Thoracic aorta (tissue), 2 donors: ENCODE measurements at regions not wholly inside any gene's neighbourhood (a gene's known extent, or its start where the extent isn't known, plus 50 kb on each side); places are given as distances from the start of the nearest gene placed in this dataset.
"Not testable (repeated sequence)": the region's sequence is repeated elsewhere in the genome, so short reads cannot be mapped to it uniquely, and the experiment has no call there.

Source experiments
- ATAC-seq: fragments of 150-250 bp; one replicate; pipeline ENCODE4 v1.8.0; 2017; ENCODE audit warnings: low read depth; ENCODE audit not compliant: insufficient number of reproducible peaks, low FRiP score
- DNase-seq: peaks from one replicate; pipeline ENCODE4 v3.0.0-alpha.2; 2020; ENCODE audit warnings: low spot score
- H3K27ac ChIP-seq, 2 donors: fragments of 200-600 bp; sonication (generic); 1 replicate in 1 of 2; 2 replicates in 1 of 2; pipeline ENCODE4 v1.5.1; 2016; ENCODE audit warnings: mild to moderate bottlenecking in 2 of 2, moderate library complexity in 2 of 2
- H3K27me3 ChIP-seq: fragments of 200-600 bp; sonication (generic); replicated peaks from 2 replicates; pipeline ENCODE4 v1.6.0; 2016; ENCODE audit warnings: mild to moderate bottlenecking; ENCODE audit not compliant: insufficient read depth
- H3K36me3 ChIP-seq: fragments of 200-600 bp; sonication (generic); one replicate; pipeline ENCODE4 v1.5.1; 2016
- H3K4me1 ChIP-seq, 2 donors: fragments of 200-600 bp; sonication (generic); 1 replicate in 1 of 2; 2 replicates in 1 of 2; pipeline versions ENCODE4 v1.5.1 to v1.6.0; 2016; ENCODE audit warnings: low read depth in 2 of 2, mild to moderate bottlenecking in 1 of 2; ENCODE audit not compliant: control insufficient read depth in 1 of 2
- H3K4me3 ChIP-seq: fragments of 200-600 bp; sonication (generic); 2 replicates; pipeline ENCODE4 v1.5.1; 2016; ENCODE audit warnings: mild to moderate bottlenecking
- H3K9me3 ChIP-seq: fragments of 200-600 bp; sonication (generic); 2 replicates; pipeline ENCODE4 v1.5.1; 2016
- TF ChIP-seq, protein P1 (sequence below): fragments of 200-600 bp; sonication (generic); IDR thresholded peaks from one replicate; pipeline ENCODE4 v1.5.1; 2019; ENCODE audit warnings: antibody characterized with exemption

DNA sequence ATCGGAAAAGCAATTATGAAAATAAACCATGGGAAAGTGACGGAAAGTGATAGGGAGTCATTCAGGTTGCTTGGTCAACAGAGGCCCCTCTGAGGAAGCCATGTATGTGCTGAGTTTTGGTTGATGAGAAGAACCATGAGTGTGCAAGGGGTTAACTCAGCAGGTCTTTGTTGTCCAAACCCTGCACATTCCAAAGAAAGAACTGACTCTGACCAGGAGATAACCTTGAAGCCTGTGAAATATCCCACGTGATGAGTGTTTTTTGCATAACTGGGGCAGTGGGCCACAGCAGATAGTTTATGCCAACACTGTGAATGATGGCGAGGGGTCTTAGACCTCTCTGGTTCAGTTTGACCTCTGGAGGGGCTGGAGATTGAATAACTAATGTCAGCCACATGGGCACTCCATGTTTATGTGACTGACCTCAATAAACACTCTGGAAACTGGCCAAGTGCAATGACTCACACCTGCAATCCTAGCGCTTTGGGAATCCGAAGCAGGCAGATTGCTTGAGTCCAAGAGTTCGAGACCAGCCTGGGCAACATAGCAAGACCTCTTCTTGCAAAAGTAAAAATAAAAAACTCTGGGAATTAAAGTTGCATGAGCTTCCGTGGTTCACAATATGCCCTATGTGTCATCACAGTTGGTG is 154.0 kb upstream of the FOXK1 start:
- ATAC-seq: no peak
- Histone ChIP-seq H3K9me3 (no peaks in the 10 kb centered on the region), H3K27me3 (no peaks in the 10 kb centered on the region), H3K4me3 (no peak overlapping the region), H3K4me1 (no peaks in the 10 kb centered on the region), H3K27ac (no peak overlapping the region), H3K36me3 (no peaks in the 10 kb centered on the region)
- TF ChIP-seq, protein P1, sequence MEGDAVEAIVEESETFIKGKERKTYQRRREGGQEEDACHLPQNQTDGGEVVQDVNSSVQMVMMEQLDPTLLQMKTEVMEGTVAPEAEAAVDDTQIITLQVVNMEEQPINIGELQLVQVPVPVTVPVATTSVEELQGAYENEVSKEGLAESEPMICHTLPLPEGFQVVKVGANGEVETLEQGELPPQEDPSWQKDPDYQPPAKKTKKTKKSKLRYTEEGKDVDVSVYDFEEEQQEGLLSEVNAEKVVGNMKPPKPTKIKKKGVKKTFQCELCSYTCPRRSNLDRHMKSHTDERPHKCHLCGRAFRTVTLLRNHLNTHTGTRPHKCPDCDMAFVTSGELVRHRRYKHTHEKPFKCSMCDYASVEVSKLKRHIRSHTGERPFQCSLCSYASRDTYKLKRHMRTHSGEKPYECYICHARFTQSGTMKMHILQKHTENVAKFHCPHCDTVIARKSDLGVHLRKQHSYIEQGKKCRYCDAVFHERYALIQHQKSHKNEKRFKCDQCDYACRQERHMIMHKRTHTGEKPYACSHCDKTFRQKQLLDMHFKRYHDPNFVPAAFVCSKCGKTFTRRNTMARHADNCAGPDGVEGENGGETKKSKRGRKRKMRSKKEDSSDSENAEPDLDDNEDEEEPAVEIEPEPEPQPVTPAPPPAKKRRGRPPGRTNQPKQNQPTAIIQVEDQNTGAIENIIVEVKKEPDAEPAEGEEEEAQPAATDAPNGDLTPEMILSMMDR: no peak
- DNase-seq: no peak

GRCh38 chr7:4531236-4531635 is 150.9 kb upstream of the FOXK1 start:
- TF ChIP-seq, protein P1: no peak
- no peak overlapping the region for H3K27ac ChIP-seq
- DNase-seq: no peak
- H3K4me3 ChIP-seq: no peak overlapping the region
- no peaks in the 10 kb centered on the region for H3K9me3 ChIP-seq
- no peak for ATAC-seq
- no peaks in the 10 kb centered on the region for H3K4me1 ChIP-seq
- H3K27me3 ChIP-seq: no peaks in the 10 kb centered on the region
- H3K36me3 ChIP-seq: no peaks in the 10 kb centered on the region

DNA sequence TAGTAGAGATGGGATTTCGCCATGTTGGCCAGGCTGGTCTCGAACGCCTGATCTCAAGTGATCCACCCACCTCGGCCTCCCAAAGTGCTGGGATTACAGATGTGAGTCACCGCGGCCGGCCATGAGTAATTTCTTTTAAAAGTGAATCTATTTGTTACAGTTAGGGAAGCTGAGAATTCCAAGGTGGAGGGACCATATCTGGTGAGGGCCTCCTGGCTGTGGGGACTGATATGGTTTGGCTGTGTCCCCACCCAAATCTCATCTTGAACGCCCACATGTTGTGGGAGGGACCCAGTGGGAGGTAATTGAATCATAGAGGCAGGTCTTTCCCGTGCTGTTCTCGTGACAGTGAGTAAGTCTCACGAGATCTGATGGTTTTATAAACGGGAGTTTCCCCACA is 148.8 kb upstream of the FOXK1 start:
- not testable (repeated sequence) for H3K27ac ChIP-seq, H3K4me3 ChIP-seq, ATAC-seq

GRCh38 chr7:4549681-4550080 is 132.4 kb upstream of the FOXK1 start:
- DNase-seq (no peak), ATAC-seq (no peak)
- no peak overlapping the region for H3K27ac ChIP-seq
- H3K4me3 ChIP-seq: no peak overlapping the region
- no peaks in the 10 kb centered on the region for H3K27me3 ChIP-seq
- TF ChIP-seq, protein P1: no peak
- peaks cover 0 to 10% of the 10 kb centered on the region in 2 donors for H3K4me1 ChIP-seq
- H3K36me3 ChIP-seq: no peaks in the 10 kb centered on the region
- H3K9me3 ChIP-seq: peaks cover 14% of the 10 kb centered on the region

More for the DNA sequence above, 148.8 kb upstream of the FOXK1 start:
- H3K9me3 ChIP-seq, H3K27me3 ChIP-seq, H3K36me3 ChIP-seq, DNase-seq, H3K4me1 ChIP-seq: not testable (repeated sequence)

DNA sequence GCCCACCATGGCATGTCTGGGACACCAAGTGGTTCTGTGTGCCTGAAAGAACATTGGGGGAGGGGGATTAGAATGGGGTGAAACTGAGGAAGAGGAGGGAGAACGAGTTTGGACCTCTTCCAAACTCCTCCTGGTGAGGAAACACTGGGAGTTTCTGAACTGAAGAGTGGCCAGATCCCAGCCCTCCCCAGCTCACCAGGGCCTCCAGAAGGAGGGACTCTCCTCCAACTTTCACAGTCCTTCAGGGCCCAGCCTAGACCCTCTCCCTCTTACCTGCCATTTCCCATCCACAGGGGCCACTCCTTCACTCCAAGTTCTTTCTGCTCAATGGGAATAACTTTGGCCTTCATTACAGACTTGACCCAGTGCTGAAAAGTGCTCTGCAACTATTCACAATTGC is 132.0 kb upstream of the FOXK1 start:
- no peak for ATAC-seq
- H3K27ac ChIP-seq: no peak overlapping the region
- no peak overlapping the region for H3K4me3 ChIP-seq
- H3K9me3 ChIP-seq: peaks cover 14% of the 10 kb centered on the region
- no peak for DNase-seq
- no peaks in the 10 kb centered on the region for H3K27me3 ChIP-seq
- TF ChIP-seq, protein P1: no peak
- no peaks in the 10 kb centered on the region for H3K36me3 ChIP-seq
- peaks cover 0 to 10% of the 10 kb centered on the region in 2 donors for H3K4me1 ChIP-seq

- no peak overlapping the region for H3K27ac ChIP-seq
- H3K9me3 ChIP-seq: peaks cover 14% of the 10 kb centered on the region
- H3K4me3 ChIP-seq: no peak overlapping the region
- DNase-seq (no peak), ATAC-seq (no peak)
- H3K4me1 ChIP-seq: peaks cover 0 to 10% of the 10 kb centered on the region in 2 donors
- TF ChIP-seq, protein P1: no peak
- H3K36me3 ChIP-seq: no peaks in the 10 kb centered on the region
- no peaks in the 10 kb centered on the region for H3K27me3 ChIP-seq
Observed at GRCh38 chr7:4552985-4553384, 129.1 kb upstream of the FOXK1 start.
